ENCODE measurements at regions not wholly inside any gene's neighbourhood (a gene's known extent, or its start where the extent isn't known, plus 50 kb on each side); places are given as distances from the start of the nearest gene placed in this dataset.

DNA sequence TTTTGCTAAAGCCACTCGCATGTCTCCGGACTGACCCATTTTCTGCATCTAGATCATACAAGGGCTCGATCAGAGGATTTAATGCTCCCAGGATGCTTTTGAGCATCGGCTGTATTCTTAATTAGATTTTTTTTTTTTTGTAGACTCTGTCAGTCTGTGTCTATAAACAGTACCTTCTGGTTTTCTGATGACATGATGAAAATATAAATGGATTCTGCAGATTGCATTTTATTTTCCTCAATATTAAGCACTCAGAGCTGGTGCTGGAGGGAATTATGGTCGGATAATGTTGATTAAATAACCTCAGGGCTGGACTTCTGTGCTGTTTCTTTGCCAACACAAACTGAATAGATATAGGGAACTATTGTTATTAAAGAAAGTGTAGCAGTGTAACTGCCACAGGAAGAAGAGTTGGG, 57.1 kb upstream of the LIMCH1 start:
- Histone ChIP-seq H3K4me3 (IDR thresholded peaks at IDR 0.05; ENCODE audit: insufficient read depth, low read depth, low read length) (no peak overlapping the region), H3K36me3 (ENCODE audit: insufficient read depth) (no peaks in the 10 kb centered on the region), H3K27ac (no peak overlapping the region), H4K20me1 (ENCODE audit: insufficient read depth) (no peaks in the 10 kb centered on the region), H2AFZ (ENCODE audit: low read depth) (no peak overlapping the region), H3K9ac (no peak overlapping the region), H3K27me3 (ENCODE audit: insufficient read depth, low read depth) (no peaks in the 10 kb centered on the region), H3K4me1 (ENCODE audit: low read depth, poor library complexity, severe bottlenecking) (no peaks in the 10 kb centered on the region), H3K79me2 (ENCODE audit: insufficient read depth, low read depth) (no peaks in the 10 kb centered on the region), H3K4me2 (no peak overlapping the region)
- TF ChIP-seq, protein P1, sequence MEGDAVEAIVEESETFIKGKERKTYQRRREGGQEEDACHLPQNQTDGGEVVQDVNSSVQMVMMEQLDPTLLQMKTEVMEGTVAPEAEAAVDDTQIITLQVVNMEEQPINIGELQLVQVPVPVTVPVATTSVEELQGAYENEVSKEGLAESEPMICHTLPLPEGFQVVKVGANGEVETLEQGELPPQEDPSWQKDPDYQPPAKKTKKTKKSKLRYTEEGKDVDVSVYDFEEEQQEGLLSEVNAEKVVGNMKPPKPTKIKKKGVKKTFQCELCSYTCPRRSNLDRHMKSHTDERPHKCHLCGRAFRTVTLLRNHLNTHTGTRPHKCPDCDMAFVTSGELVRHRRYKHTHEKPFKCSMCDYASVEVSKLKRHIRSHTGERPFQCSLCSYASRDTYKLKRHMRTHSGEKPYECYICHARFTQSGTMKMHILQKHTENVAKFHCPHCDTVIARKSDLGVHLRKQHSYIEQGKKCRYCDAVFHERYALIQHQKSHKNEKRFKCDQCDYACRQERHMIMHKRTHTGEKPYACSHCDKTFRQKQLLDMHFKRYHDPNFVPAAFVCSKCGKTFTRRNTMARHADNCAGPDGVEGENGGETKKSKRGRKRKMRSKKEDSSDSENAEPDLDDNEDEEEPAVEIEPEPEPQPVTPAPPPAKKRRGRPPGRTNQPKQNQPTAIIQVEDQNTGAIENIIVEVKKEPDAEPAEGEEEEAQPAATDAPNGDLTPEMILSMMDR (conservative IDR thresholded peaks at IDR 0.05; ENCODE audit: low read depth, low read length): no peak

DNA sequence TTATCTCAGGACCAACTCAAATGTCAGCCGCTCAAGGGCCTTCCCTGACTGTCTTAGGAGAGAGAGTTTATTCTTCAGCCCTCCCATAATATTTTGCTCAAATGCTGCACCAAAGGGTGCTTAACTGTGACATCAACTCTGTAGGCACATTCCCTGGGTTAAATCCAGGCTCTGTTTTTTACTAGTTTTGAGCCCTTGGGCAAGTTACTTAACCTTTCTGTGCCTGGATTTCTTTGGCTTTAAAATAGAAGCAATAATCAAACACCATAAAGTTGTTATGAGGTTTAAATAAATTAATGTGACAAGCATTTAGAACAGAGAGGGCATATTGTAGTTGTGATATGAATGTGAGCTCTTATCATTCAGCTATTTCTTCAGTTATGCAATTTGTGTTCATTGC, 54.2 kb upstream of the LIMCH1 start:
- TF ChIP-seq, protein P1 (conservative IDR thresholded peaks at IDR 0.05; ENCODE audit: low read depth, low read length): no peak

DNA sequence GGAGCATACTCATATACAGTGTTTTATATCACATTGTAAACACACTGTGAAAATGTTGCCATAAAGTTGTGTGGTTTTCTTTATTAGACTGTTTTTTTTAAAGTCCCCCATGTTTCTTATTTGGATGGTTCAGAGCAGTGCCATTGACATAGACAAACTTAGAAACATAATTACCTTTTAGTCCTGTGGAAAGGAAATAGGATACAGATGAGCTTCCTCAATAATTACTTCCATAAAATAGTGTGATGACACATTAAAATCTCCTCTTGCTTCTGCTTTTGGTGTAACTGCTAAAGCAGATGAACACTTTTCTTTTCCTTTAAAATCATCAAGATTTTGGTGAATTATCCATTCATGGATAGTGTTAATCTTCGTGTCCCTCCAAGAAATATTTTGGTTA, 52.9 kb upstream of the LIMCH1 start:
- Histone ChIP-seq H4K20me1 (ENCODE audit: insufficient read depth) (no peaks in the 10 kb centered on the region), H3K79me2 (ENCODE audit: insufficient read depth, low read depth) (no peaks in the 10 kb centered on the region), H2AFZ (ENCODE audit: low read depth) (no peak overlapping the region), H3K27me3 (ENCODE audit: insufficient read depth, low read depth) (no peaks in the 10 kb centered on the region), H3K36me3 (ENCODE audit: insufficient read depth) (no peaks in the 10 kb centered on the region), H3K4me1 (ENCODE audit: low read depth, poor library complexity, severe bottlenecking) (no peaks in the 10 kb centered on the region), H3K27ac (no peak overlapping the region), H3K4me3 (IDR thresholded peaks at IDR 0.05; ENCODE audit: insufficient read depth, low read depth, low read length) (no peak overlapping the region), H3K4me2 (no peak overlapping the region), H3K9ac (no peak overlapping the region)
- TF ChIP-seq, protein P1 (conservative IDR thresholded peaks at IDR 0.05; ENCODE audit: low read depth, low read length): no peak

More for the DNA sequence above, 54.2 kb upstream of the LIMCH1 start:
- Histone ChIP-seq H2AFZ (ENCODE audit: low read depth) (no peak overlapping the region), H3K79me2 (ENCODE audit: insufficient read depth, low read depth) (no peaks in the 10 kb centered on the region), H4K20me1 (ENCODE audit: insufficient read depth) (no peaks in the 10 kb centered on the region), H3K4me1 (ENCODE audit: low read depth, poor library complexity, severe bottlenecking) (no peaks in the 10 kb centered on the region), H3K36me3 (ENCODE audit: insufficient read depth) (no peaks in the 10 kb centered on the region), H3K4me3 (IDR thresholded peaks at IDR 0.05; ENCODE audit: insufficient read depth, low read depth, low read length) (no peak overlapping the region), H3K27me3 (ENCODE audit: insufficient read depth, low read depth) (no peaks in the 10 kb centered on the region), H3K4me2 (no peak overlapping the region), H3K27ac (no peak overlapping the region), H3K9ac (no peak overlapping the region)

DNA sequence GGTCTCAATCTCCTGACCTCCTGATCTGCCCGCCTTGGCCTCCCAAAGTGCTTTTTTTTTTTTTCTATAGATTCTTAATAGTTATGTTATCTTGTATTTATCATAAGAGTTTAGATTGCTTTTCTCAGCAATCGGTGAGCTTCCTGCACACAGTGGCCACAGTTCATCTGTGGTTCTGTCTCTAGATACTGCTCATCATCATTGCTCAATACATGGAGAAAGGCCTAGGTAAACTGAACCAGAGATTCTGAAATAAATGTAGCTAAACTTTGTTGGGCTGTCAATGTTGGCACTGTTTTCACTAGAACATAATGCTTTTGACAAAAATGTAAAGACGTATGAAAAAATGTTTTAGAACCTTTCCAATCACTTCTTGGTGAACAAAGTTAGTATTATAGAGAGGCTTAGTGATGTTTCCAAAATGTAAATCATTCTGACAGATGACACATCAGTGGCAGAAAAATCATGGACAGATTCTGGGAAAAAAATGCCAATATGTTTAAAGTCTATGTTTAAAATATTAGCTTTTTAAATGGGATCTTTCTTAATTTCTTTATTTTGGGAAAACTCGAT, 50.0 kb upstream of the LIMCH1 start:
- no peak overlapping the region for H2AFZ ChIP-seq (ENCODE audit: low read depth)
- no peaks in the 10 kb centered on the region for H3K36me3 ChIP-seq (ENCODE audit: insufficient read depth)
- no peaks in the 10 kb centered on the region for H4K20me1 ChIP-seq (ENCODE audit: insufficient read depth)
- no peaks in the 10 kb centered on the region for H3K79me2 ChIP-seq (ENCODE audit: insufficient read depth, low read depth)
- no peaks in the 10 kb centered on the region for H3K4me1 ChIP-seq (ENCODE audit: low read depth, poor library complexity, severe bottlenecking)
- TF ChIP-seq, protein P1 (conservative IDR thresholded peaks at IDR 0.05; ENCODE audit: low read depth, low read length): no peak
- H3K27ac ChIP-seq: no peak overlapping the region
- no peak overlapping the region for H3K4me2 ChIP-seq
- H3K27me3 ChIP-seq (ENCODE audit: insufficient read depth, low read depth): no peaks in the 10 kb centered on the region
- no peak overlapping the region for H3K4me3 ChIP-seq (IDR thresholded peaks at IDR 0.05; ENCODE audit: insufficient read depth, low read depth, low read length)
- no peak overlapping the region for H3K9ac ChIP-seq

Data from KMS-11 (cell line).